ENCODE measurements at regions not wholly inside any gene's neighbourhood (a gene's known extent, or its start where the extent isn't known, plus 50 kb on each side); places are given as distances from the start of the nearest gene placed in this dataset.

DNA sequence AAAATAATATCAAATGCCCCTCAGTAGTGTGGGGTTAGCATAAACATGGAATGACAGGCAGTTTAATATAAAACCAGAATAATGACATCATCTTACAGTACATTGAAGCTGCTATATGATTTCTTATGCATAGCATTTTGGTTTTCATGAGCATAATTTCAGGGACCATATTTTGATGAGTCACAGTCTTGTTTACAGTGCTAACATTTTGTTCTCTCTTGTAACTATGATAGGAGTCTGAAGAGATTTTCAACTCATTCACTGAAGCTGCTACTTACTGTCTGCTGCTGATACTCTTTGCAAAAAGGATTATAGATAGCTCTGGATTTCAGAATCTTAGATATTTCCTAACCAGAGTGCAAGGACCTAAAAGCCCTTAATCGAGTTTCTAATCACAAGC, 92.6 kb upstream of the CCDC54 start:
- intact Hi-C loops (cut with DNase I; ENCODE audit: low total_unique reads) = no loop called here
- TF ChIP-seq POLR2A (IDR thresholded peaks at IDR 0.05) (no peak), CTCF (IDR thresholded peaks at IDR 0.05) (no peak)
- no peak for DNase-seq (ENCODE audit: low spot score in 2 of 2)
- WGBS, 2 donors = 57 to 60% methylated on average over 1 of the region's 1 CpG
- H3K4me3 ChIP-seq (ENCODE audit: low read depth, poor library complexity, severe bottlenecking) = no peak overlapping the region

- no peak for DNase-seq (ENCODE audit: low spot score in 2 of 2)
- TF ChIP-seq CTCF (IDR thresholded peaks at IDR 0.05) (no peak), POLR2A (IDR thresholded peaks at IDR 0.05) (no peak)
- intact Hi-C loops (cut with DNase I; ENCODE audit: low total_unique reads) = no loop called here
- 72 to 87% methylated on average over 2 of the region's 2 CpGs for WGBS, 2 donors
- no peak overlapping the region for H3K4me3 ChIP-seq (ENCODE audit: low read depth, poor library complexity, severe bottlenecking)
Measured at GRCh38 chr3:107285197-107285596, 92.0 kb upstream of the CCDC54 start.

DNA sequence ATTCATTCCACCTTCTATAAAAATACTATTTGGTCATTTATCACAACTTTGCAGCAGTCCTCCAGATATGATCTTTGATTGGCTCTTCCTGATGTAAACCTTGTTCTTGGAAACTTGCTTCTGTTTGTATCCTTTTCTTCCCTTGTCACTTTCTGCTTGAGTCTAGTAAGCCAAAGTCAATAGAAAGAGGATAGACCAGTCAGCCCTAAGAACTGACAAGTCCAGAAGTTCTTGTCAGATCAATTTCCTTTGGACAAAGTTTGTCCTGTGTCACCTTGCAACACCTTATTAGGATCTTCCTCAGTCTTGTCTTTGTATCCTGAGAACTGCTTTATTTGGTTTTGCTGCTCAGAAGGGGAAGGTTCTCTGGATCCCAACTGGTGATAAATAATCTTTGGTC, 87.9 kb upstream of the CCDC54 start:
- intact Hi-C loops (cut with DNase I; ENCODE audit: low total_unique reads) = no loop called here
- no peak for DNase-seq (ENCODE audit: low spot score in 2 of 2)
- TF ChIP-seq POLR2A (IDR thresholded peaks at IDR 0.05) = no peak
- TF ChIP-seq CTCF (IDR thresholded peaks at IDR 0.05) = no peak
- H3K4me3 ChIP-seq (ENCODE audit: low read depth, poor library complexity, severe bottlenecking) = no peak overlapping the region

DNA sequence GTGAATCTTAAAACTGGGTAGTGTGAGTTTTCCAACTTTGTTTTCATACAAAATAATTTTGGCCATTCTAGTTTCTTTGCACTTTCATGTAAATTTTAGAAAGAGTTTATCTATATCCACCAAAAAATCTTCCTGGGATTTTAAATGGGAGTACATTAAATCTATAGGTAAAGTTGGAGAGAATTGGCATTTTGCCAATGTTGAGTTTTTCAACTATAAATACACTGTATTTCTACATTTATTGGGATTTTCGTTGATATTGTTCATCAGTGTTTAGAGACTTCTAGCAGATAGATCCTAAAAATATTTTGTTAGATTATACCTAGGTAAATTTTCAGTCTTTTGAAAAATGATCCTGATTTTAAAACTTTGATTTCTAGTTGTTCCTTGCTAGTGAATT, 83.1 kb upstream of the CCDC54 start:
- intact Hi-C loops (cut with DNase I; ENCODE audit: low total_unique reads) = no loop called here
- TF ChIP-seq POLR2A (IDR thresholded peaks at IDR 0.05) = no peak
- no peak for TF ChIP-seq CTCF (IDR thresholded peaks at IDR 0.05)
- no peak overlapping the region for H3K4me3 ChIP-seq (ENCODE audit: low read depth, poor library complexity, severe bottlenecking)
- DNase-seq (ENCODE audit: low spot score in 2 of 2) = no peak
- 74 to 84% methylated on average over 1 of the region's 1 CpG for WGBS, 2 donors

DNA sequence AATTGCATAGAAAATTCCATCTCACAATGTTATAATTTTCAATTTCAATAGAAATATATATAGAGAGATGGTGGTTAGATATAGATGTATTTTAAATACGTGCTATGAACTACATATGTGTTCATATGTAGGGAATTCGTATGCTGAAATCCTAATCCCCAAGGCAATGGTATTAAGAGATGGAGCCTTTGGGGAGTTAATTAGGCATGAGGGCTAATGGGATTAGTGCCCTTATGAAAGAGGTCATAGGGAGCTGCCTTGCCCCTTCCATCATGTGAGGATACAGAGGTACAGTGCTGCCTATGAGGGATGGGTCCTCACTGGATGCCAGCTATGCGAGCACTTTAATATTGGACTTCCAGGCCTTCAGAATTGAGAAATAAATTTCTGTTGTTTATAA, 79.6 kb upstream of the CCDC54 start:
- DNase-seq (ENCODE audit: low spot score in 2 of 2) = no peak
- TF ChIP-seq CTCF (IDR thresholded peaks at IDR 0.05) (no peak), POLR2A (IDR thresholded peaks at IDR 0.05) (no peak)
- 94 to 95% methylated on average over 3 of the region's 3 CpGs for WGBS, 2 donors
- no peak overlapping the region for H3K4me3 ChIP-seq (ENCODE audit: low read depth, poor library complexity, severe bottlenecking)
- intact Hi-C loops (cut with DNase I; ENCODE audit: low total_unique reads) = no loop called here

- intact Hi-C loops (cut with DNase I; ENCODE audit: low total_unique reads) = no loop called here
- 89 to 90% methylated on average over 2 of the region's 2 CpGs for WGBS, 2 donors
- no peak for DNase-seq (ENCODE audit: low spot score in 2 of 2)
- TF ChIP-seq CTCF (IDR thresholded peaks at IDR 0.05) (no peak), POLR2A (IDR thresholded peaks at IDR 0.05) (no peak)
- H3K4me3 ChIP-seq (ENCODE audit: low read depth, poor library complexity, severe bottlenecking) = no peak overlapping the region
Measured at GRCh38 chr3:107307205-107307604, 70.0 kb upstream of the CCDC54 start.
